HG02840 (cell line): ENCODE measurements at regions not wholly inside any gene's neighbourhood (a gene's known extent, or its start where the extent isn't known, plus 50 kb on each side); places are given as distances from the start of the nearest gene placed in this dataset.
"Not testable (repeated sequence)": the region's sequence is repeated elsewhere in the genome, so short reads cannot be mapped to it uniquely, and the experiment has no call there.

Experiments
- ATAC-seq: cut with Tn5 transposase; IDR thresholded peaks from one replicate; pipeline ENCODE4 v1.9.1; 2021; ENCODE audit warnings: mild to moderate bottlenecking, moderate library complexity, moderate number of reproducible peaks; ENCODE audit not compliant: unreplicated experiment, low FRiP score

DNA sequence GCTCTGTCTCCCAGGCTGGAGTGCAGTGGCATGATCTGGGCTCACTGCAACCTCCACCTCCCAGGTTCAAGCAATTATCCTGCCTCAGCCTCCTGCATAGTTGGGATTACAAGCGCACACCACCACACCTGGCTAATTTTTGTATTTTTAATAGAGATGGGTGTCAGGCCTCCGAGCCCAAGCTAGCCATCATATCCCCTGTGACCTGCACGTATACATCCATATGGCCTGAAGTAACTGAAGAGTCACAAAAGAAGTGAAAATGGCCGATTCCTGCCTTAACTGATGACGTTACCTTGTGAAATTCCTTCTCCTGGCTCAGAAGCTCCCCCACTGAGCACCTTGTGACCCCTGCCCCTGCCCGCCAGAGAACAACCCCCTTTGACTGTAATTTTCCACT, 109.6 kb upstream of the CLINT1 start:
- not testable (repeated sequence) for ATAC-seq

GRCh38 chr5:157965989-157966388, 107.0 kb upstream of the CLINT1 start:
- no peak for ATAC-seq

DNA sequence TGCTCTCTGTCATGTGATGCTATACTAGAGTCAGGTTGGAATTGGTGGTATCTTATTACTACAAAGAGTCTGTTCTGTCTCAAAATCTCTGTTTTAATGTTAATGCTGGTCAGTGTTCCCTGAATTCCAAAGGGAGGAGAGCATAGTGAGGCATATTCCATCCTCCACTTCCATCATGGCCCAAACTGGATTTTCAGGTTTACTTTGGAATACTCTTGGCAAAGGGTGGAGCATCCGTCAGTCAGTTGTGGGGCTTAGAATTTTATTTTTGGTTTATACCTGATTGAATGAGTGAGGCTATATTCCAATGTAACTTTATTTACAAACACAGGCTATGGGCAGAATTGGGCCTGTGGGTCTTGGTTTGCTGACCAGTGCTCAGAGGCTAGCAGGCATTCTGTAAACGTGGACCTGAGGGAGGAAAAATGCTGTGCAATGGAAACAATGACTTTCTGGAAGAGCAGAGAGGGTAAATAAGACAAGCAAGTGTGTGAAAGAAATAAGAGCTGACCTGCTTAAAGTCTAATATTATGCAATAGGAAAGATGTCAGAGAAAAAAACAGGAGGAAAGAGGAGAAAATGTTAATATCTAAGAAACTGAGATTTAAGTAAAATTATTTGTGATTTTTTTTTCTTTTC, 106.2 kb upstream of the CLINT1 start:
- no peak for ATAC-seq

DNA sequence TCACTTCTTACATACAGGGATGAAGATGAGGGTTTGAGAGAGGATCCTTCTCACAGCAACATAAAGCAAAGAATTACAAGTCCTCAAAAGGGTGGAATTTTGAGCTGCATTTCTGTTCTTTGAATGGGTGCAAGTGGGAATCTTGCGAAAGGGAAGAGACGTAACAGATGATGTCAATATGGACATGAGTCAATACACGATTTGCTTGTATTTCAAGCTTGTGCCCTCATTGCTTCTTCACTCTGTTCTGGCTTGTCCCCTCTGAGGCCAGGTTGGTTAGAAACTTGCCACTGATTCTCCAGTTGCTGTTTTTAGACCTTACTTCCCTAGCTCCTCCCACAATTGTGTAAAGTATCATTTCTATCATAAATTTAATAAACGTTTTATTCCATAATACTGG, 104.8 kb upstream of the CLINT1 start:
- no peak for ATAC-seq

DNA sequence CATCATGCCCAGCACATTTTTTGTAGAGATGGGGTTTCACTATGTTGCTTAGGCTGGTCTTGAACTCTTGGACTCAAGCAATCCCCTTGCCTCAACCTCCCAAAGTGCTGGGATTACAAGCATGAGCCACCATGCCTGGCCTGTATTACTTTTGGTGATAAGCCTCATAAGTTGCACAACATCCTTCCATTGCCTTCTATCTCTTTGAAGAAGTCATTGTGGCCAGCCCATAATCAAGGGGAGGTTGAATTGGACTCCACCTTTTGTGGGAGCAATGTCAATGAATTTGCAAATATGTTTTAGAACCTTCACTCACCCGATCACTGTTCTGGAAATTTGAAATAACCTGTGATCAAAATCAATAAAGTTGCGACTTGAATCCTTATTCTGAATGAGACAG, 104.3 kb upstream of the CLINT1 start:
- ATAC-seq = no peak

DNA sequence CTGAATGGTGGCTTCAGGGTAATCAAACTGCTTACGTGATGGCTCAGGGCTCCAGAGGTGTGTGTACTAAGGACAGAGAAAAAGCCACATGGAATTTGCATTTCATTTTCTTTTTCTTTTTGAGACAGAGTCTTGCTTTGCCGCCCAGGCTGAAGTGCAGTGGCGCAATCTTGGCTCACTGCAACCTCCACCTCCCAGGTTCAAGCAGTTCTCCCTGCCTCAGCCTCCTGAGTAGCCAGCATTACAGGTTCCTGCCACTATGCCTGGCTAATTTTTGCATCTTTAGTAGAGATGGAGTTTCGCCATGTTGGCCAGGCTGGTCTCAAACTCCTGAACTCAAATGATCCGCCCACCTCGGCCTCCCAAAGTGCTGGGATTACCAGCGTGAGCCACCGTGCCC, 103.7 kb upstream of the CLINT1 start:
- ATAC-seq = not testable (repeated sequence)

DNA sequence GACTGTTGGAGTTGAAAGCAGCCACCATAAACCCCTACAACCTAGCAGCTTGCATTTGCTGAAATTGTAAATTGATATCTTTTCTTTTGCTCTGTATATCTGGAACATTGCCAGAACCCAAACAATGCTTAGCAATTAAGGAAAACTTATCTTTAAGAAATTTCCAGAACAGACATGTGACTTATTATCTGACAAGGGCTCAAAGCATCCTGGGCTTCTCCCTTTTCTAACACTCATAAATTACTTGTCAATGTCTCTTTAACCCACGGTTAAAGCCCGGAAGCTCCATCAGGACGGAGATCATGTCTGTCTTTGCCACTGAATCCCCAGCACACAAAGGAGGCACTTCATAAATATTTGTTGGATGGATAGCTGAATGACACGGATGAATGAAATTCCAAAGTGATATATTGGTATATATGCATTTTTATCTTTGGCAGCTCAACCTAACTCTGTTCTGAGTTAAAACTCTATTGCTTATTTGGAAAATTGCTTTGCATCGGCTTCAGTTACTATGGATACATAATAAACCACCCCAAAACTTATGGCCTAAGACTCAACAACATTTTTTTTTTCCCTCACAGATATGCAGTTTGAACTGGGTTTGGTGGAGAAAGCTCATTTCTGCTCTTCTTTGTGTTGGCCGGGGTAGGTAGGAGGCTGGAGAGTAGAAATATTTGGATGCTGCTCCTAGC, 103.1 kb upstream of the CLINT1 start:
- ATAC-seq = no peak

DNA sequence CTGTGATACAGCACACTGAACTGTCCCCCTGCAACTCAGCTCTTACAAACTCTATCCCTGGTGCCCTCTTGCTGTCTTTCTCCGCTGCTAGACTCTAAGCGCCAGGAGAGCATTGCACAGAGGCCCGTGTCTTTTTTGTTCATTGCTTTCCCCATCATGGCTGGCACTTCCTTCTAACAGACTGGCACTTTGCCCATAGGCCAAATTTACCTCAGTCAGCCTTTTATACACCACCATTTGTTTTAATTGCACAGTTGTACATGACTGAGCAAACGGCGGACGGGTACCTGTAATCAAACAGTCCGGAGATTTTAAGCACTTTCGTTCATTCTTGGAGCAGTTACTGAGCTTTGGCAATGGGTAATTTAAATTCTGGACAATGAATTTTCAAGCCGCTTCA, 102.2 kb upstream of the CLINT1 start:
- ATAC-seq = no peak

DNA sequence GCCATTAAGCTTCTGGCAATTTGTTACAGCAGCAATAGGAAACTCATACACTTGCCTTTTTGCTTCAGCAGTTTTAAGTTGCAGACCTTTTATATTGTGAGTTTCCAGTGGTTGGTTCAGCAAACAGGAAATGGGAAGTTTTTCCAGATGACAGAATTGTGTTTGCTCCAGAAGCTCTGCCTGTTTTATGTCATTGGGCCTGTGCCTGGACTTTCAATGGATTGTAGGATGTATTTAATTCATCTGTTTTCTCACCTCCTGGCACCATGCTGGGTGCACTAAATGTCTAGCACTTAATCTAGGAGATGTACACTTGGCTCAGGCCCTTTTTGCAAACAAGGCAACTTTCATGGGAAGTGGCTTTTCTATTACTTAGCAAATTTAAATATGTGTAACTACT, 100.4 kb upstream of the CLINT1 start:
- no peak for ATAC-seq

GRCh38 chr5:157956271-157956885, 97.4 kb upstream of the CLINT1 start:
- ATAC-seq = no peak

- no peak for ATAC-seq
These were observed 96.7 kb upstream of the CLINT1 start for GRCh38 chr5:157955541-157956172.

GRCh38 chr5:157952374-157952685, 93.4 kb upstream of the CLINT1 start:
- ATAC-seq = no peak

- no peak for ATAC-seq
These were observed 92.9 kb upstream of the CLINT1 start for GRCh38 chr5:157951673-157952373.

DNA sequence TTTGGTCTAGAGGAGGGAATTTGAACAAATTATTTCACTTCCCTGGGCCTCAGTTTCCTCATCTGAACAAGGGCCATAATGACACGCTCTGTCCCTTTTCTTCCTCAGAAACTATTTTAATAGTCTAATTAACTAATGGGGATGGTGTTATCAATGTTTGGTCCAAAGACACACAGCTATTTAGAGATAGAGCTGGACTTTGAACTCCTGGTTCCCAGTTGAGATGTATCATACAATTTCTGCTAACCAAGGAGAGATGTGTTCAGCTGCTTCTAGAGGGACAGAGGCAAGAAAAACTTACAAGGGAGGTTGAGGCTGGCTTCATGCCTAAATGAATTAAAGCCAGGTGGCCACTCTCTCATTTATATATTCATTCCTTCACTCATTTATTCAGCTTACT, 90.6 kb upstream of the CLINT1 start:
- no peak for ATAC-seq

- peak; percentile 75 for ATAC-seq
These were observed 89.9 kb upstream of the CLINT1 start for GRCh38 chr5:157948738-157949410.

GRCh38 chr5:157947156-157947555, 88.2 kb upstream of the CLINT1 start:
- no peak for ATAC-seq

DNA sequence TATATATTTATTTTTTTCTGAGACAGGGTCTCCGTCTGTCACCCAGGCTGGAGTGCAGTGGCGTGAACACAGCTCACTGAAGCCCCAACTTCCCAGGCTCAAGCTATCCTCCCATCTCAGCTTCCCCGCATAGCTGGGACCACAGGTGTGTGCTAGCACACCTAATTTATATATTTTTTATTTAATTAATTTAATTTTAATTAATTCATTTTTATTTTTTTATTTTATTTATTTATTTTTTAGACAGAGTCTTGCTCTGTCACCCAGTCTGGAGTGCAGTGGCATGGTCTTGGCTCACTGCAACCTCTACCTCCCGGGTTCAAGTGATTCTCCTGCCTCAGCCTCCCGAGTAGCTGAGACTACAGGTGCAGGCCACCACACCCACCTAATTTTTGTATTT, 86.9 kb upstream of the CLINT1 start:
- not testable (repeated sequence) for ATAC-seq

DNA sequence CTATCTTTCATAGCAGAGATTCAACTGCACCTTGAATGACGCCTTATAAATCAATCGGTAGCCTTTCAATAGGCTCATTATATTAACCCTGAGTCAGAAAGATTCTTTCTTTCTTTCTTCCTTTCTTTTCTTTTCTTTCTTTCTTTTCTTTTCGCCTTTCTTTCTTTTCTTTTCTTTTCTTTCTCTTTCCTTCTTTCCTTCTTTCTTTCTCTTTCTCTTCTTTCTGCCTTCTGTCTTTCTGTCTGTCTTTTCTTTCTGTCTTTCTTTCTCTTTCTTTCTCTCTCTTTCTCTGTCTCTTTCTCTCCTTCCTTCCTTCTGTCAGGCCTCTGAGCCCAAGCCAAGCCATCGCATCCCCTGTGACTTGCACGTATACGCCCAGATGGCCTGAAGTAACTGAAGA, 86.0 kb upstream of the CLINT1 start:
- ATAC-seq = no peak

GRCh38 chr5:157944077-157944633, 85.2 kb upstream of the CLINT1 start:
- no peak for ATAC-seq

DNA sequence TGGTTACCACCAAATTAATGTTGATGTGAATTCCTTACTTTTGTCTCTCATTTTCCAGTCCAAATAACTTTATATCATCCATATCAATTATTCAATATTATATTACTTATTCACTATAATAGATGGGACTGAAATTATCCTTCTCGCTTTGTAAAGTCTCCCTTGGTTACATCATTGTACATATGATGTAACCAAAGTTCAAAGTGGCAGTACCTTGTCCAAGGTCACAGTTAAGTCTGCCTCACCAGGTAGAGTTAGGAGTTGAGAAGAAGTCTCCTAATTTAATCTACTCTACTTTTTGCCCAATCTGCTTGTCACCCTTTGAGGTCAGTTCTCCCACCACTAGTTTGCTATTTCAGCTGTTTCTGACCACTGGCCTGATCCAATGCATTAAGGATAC, 83.7 kb upstream of the CLINT1 start:
- no peak for ATAC-seq
